SK-N-SH (cell line): ENCODE measurements at regions not wholly inside any gene's neighbourhood (a gene's known extent, or its start where the extent isn't known, plus 50 kb on each side); places are given as distances from the start of the nearest gene placed in this dataset.
A peak's percentile ranks its signal among the peaks of the same experiment; 100 is the strongest.

ENCODE experiments used
- CTCF ChIA-PET: fragments of 300-600, 350-600 bp; formaldehyde crosslinking; extraction: SDS; loops from one replicate; lab custom pipeline; 2021; lab: Yijun Ruan, JAX
- POLR2A ChIA-PET: fragments of 350-600 bp; sonication (Branson Sonifier 250); formaldehyde crosslinking; extraction: SDS; loops from one replicate; lab custom pipeline; 2020; ENCODE audit warnings: antibody characterized with exemption, inconsistent platforms; lab: Yijun Ruan, JAX
- DNase-seq: peaks from one replicate; pipeline ENCODE4 v3.0.0; 2012
- H2AFZ ChIP-seq: fragments of 200-600 bp; sonication (generic); 2 replicates; pipeline ENCODE4 v1.8.1; 2016; ENCODE audit warnings: antibody characterized with exemption, mild to moderate bottlenecking, low read depth
- H3F3A ChIP-seq: fragments of 200-600 bp; sonication (generic); replicated peaks from 2 replicates; pipeline ENCODE3; 2016; ENCODE audit warnings: antibody characterized with exemption, mild to moderate bottlenecking; ENCODE audit not compliant: insufficient read depth
- H3K27ac ChIP-seq, 2 experiments: fragments of 200-500 bp in 1 of 2; fragments of 200-600 bp in 1 of 2; sonication (Bioruptor generic) in 1 of 2; sonication (generic), shearing (Covaris generic) in 1 of 2; 2 replicates each; pipeline versions ENCODE4 v1.5.1 to v1.6.1; 2014 to 2016; ENCODE audit warnings: low read depth in 2 of 2, inconsistent platforms in 1 of 2, low read length in 1 of 2, mild to moderate bottlenecking in 1 of 2, mixed read lengths in 1 of 2
- H3K27me3 ChIP-seq: fragments of 200-600 bp; sonication (generic), shearing (Covaris generic); 2 replicates; pipeline ENCODE4 v1.6.1; 2016; ENCODE audit warnings: mixed run types; ENCODE audit not compliant: insufficient read depth
- H3K36me3 ChIP-seq, 2 experiments: fragments of 200-500 bp in 1 of 2; fragments of 200-600 bp in 1 of 2; sonication (Bioruptor generic) in 1 of 2; sonication (generic) in 1 of 2; replicated peaks in 1 of 2; 2 replicates each; pipeline versions ENCODE3 to v1.5.1; 2014 to 2016; ENCODE audit warnings: low read length in 1 of 2, mild to moderate bottlenecking in 1 of 2; ENCODE audit not compliant: insufficient read depth in 2 of 2, control insufficient read depth in 1 of 2
- H3K4me1 ChIP-seq, 2 experiments: fragments of 200-500 bp in 1 of 2; fragments of 200-600 bp in 1 of 2; sonication (Bioruptor generic) in 1 of 2; sonication (generic), shearing (Covaris generic) in 1 of 2; 2 replicates each; pipeline versions ENCODE4 v1.5.1 to v1.6.1; 2014 to 2016; ENCODE audit warnings: low read depth in 1 of 2, low read length in 1 of 2, mixed run types in 1 of 2; ENCODE audit not compliant: insufficient read depth in 2 of 2, control insufficient read depth in 1 of 2
- H3K4me2 ChIP-seq: fragments of 200-600 bp; sonication (generic), shearing (Covaris generic); 2 replicates; pipeline ENCODE4 v1.6.1; 2017; ENCODE audit warnings: mixed run types
- H3K4me3 ChIP-seq, 2 experiments: fragments of 200-500 bp in 1 of 2; fragments of 200-600 bp in 1 of 2; sonication (Bioruptor generic) in 1 of 2; sonication (generic), shearing (Covaris generic) in 1 of 2; 2 replicates each; pipeline versions ENCODE4 v1.5.1 to v1.8.1; 2014 to 2016; ENCODE audit warnings: low read depth in 2 of 2, inconsistent platforms in 1 of 2, low read length in 1 of 2, mild to moderate bottlenecking in 1 of 2, mixed read lengths in 1 of 2, moderate library complexity in 1 of 2
- H3K79me2 ChIP-seq: fragments of 200-600 bp; sonication (generic); 2 replicates; pipeline ENCODE4 v1.8.1; 2017; ENCODE audit warnings: mild to moderate bottlenecking; ENCODE audit not compliant: insufficient read depth
- H3K9ac ChIP-seq: fragments of 200-600 bp; sonication (generic); 2 replicates; pipeline ENCODE4 v1.6.1; 2017; ENCODE audit warnings: mixed run types
- H3K9me2 ChIP-seq: fragments of 200-600 bp; sonication (generic); 2 replicates; pipeline ENCODE4 v1.6.1; 2017; ENCODE audit warnings: mixed run types
- H3K9me3 ChIP-seq: fragments of 200-600 bp; sonication (generic); 2 replicates; pipeline ENCODE4 v1.6.1; 2017; ENCODE audit warnings: mixed run types, mild to moderate bottlenecking, moderate library complexity
- H4K20me1 ChIP-seq: fragments of 200-600 bp; sonication (generic); 2 replicates; pipeline ENCODE4 v1.6.1; 2017; ENCODE audit warnings: mild to moderate bottlenecking, mixed run types; ENCODE audit not compliant: insufficient read depth
- CHD2 ChIP-seq: fragments of 150-350 bp; IDR thresholded peaks from 2 replicates; pipeline ENCODE4 v1.6.1; 2018; ENCODE audit warnings: low read length; ENCODE audit not compliant: partially characterized antibody
- ELF1 ChIP-seq: IDR thresholded peaks from 2 replicates; pipeline ENCODE4 v1.4.0; 2012
- EP300 ChIP-seq, 2 experiments: IDR thresholded peaks; 2 replicates each; pipeline versions ENCODE4 v1.4.0 to v1.6.1; 2012; ENCODE audit warnings: borderline replicate concordance in 1 of 2, low read depth in 1 of 2, low read length in 1 of 2
- EZH2phosphoT487 ChIP-seq: fragments of 200-600 bp; sonication (generic); IDR thresholded peaks from 2 replicates; pipeline ENCODE4 v1.6.1; 2017; ENCODE audit warnings: low read depth, mixed run types, mild to moderate bottlenecking, antibody characterized with exemption, moderate library complexity, borderline replicate concordance
- FOXJ3 ChIP-seq: sonication (generic); formaldehyde crosslinking; IDR thresholded peaks from 2 replicates; pipeline ENCODE4 v1.5.1; 2020; ENCODE audit warnings: mild to moderate bottlenecking, missing genetic modification reagents
- GABPA ChIP-seq: IDR thresholded peaks from 2 replicates; pipeline ENCODE4 v1.4.0; 2012; ENCODE audit warnings: low read depth, mild to moderate bottlenecking
- GATA2 ChIP-seq: sonication (generic); formaldehyde crosslinking; IDR thresholded peaks from 2 replicates; pipeline ENCODE4 v1.5.0; 2020; ENCODE audit warnings: mild to moderate bottlenecking, missing genetic modification reagents
- JUND ChIP-seq: IDR thresholded peaks from 2 replicates; pipeline ENCODE4 v1.4.0; 2012
- MEF2A ChIP-seq: IDR thresholded peaks from 2 replicates; pipeline ENCODE4 v1.4.0; 2012; ENCODE audit warnings: low read depth, borderline replicate concordance
- MXI1 ChIP-seq: IDR thresholded peaks from 2 replicates; pipeline ENCODE4 v1.6.1; 2012; ENCODE audit warnings: mild to moderate bottlenecking, low read depth, low read length, improper control_type of control experiment
- NFIC ChIP-seq: IDR thresholded peaks from 2 replicates; pipeline ENCODE4 v1.4.0; 2012; ENCODE audit warnings: borderline replicate concordance
- NRF1 ChIP-seq: IDR thresholded peaks from 2 replicates; pipeline ENCODE4 v1.6.1; 2012; ENCODE audit warnings: low read depth, mild to moderate bottlenecking, low read length
- POLR2AphosphoS5 ChIP-seq: IDR thresholded peaks from 2 replicates; pipeline ENCODE4 v1.6.1; 2012; ENCODE audit warnings: low read depth, low read length
- RAD21 ChIP-seq: IDR thresholded peaks from 2 replicates; pipeline ENCODE4 v1.6.1; 2012; ENCODE audit warnings: mild to moderate bottlenecking, low read length
- RCOR1 ChIP-seq: fragments of 150-350 bp; IDR thresholded peaks from 2 replicates; pipeline ENCODE4 v1.6.1; 2017; ENCODE audit warnings: antibody characterized with exemption, low read length
- RXRA ChIP-seq: IDR thresholded peaks from 2 replicates; pipeline ENCODE4 v1.4.0; 2012; ENCODE audit warnings: low read depth, mild to moderate bottlenecking, borderline replicate concordance
- SMC3 ChIP-seq: IDR thresholded peaks from 2 replicates; pipeline ENCODE4 v1.6.1; 2012; ENCODE audit warnings: low read depth, low read length, improper control_type of control experiment
- YY1 ChIP-seq: IDR thresholded peaks from 2 replicates; pipeline ENCODE4 v1.4.0; 2012; ENCODE audit warnings: low read depth, mild to moderate bottlenecking
- WGBS: methylation state at CpG from one replicate; pipeline ENCODE4 v1.1.6; 2017; ENCODE audit warnings: low lambda C conversion rate; 5-methylcytosine and 5-hydroxymethylcytosine counted together
- TF ChIP-seq, protein P1 (sequence below): fragments of 200-600 bp; sonication (generic); IDR thresholded peaks from 2 replicates; pipeline ENCODE4 v1.6.1; 2017; ENCODE audit warnings: antibody characterized with exemption, mild to moderate bottlenecking, moderate library complexity
- TF ChIP-seq, protein P2 (sequence below): fragments of 150-350 bp; IDR thresholded peaks from 2 replicates; pipeline ENCODE4 v1.6.1; 2017; ENCODE audit warnings: antibody characterized with exemption, low read length, low read depth, borderline replicate concordance
- TF ChIP-seq, protein P3 (sequence below): IDR thresholded peaks from 2 replicates; pipeline ENCODE4; 2012

DNA sequence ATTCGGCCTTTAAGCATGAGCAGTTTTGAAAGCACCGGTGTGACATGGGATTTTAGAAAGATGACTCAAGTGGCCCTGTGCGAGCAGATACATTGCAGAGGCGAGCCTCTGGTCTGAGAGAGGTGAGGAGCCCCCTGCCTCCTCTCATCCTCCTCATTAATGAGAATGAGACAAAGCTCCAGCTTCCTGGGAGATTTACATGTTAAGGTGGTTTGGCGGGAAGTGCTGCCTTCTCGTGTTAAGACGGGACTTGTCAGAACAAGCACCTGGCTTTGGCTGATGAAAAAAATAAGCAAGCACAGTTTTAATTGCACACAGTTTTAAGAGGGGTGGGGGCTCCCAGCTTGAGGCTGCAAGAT, 68.1 kb downstream of the ACTL7B start:
- Histone ChIP-seq H3K4me3 (no peak overlapping the region), H3K4me2 (peak overlapping the region; percentile 31; the same call in 1 of the 2 replicates), H3K79me2 (no peaks in the 10 kb centered on the region), H3K27ac (no peak overlapping the region), H3K27me3 (peaks cover 12% of the 10 kb centered on the region), H3K4me1 (peaks cover 0 to 3% of the 10 kb centered on the region in 2 experiments; a peak in 1 of 4 replicates), H2AFZ (no peak overlapping the region), H3F3A (no peaks in the 10 kb centered on the region), H4K20me1 (no peaks in the 10 kb centered on the region), H3K9me2 (no peaks in the 10 kb centered on the region), H3K36me3 (no peaks in the 10 kb centered on the region), H3K9me3 (no peaks in the 10 kb centered on the region), H3K9ac (no peak overlapping the region)
- TF ChIP-seq RAD21, result no peak
- TF ChIP-seq, protein P1, sequence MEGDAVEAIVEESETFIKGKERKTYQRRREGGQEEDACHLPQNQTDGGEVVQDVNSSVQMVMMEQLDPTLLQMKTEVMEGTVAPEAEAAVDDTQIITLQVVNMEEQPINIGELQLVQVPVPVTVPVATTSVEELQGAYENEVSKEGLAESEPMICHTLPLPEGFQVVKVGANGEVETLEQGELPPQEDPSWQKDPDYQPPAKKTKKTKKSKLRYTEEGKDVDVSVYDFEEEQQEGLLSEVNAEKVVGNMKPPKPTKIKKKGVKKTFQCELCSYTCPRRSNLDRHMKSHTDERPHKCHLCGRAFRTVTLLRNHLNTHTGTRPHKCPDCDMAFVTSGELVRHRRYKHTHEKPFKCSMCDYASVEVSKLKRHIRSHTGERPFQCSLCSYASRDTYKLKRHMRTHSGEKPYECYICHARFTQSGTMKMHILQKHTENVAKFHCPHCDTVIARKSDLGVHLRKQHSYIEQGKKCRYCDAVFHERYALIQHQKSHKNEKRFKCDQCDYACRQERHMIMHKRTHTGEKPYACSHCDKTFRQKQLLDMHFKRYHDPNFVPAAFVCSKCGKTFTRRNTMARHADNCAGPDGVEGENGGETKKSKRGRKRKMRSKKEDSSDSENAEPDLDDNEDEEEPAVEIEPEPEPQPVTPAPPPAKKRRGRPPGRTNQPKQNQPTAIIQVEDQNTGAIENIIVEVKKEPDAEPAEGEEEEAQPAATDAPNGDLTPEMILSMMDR, result no peak
- ChIA-PET POLR2A (no interaction called here), CTCF (no interaction called here)
- 24% methylated on average over 5 of the region's 7 CpGs for WGBS
- no peak for DNase-seq

DNA sequence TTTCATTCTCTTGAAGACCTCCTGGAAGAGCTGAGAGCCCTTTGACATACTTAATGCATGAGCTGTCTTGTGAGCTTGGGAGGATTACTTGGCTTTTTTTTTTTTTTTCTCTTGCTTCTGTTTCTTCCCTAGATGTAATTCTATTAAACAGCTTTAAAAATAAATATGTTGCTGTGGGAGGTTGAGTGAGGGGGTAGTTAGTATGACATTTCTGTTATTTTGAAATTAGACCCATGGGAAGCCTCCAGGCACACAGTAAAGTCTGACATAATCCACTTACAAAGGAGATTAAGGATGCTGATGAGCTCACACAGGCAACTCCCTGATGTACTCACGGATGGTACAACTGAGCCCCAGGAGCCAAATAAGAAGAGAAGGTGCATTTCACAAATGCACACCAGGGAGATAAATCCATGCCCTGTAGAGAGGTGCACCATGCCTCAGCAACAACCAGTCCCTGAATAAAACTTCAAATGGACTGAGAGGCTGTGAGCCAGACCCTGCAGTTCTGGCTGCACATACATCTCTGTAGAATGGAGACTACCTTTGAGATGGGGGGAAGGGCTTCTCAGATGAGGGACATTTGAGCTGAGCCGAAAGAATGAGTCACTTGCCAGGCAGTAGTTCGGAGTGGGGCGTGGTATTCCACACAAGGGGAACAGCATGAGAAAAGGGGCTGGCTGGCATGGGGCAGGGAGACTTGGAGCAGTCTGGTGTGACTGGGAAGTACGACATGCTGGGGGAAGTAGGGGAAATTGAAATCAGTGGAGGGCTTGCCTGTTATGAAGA, 68.7 kb downstream of the ACTL7B start:
- TF ChIP-seq JUND (0 out of 2 replicates have a peak, but pooled peaks have one; percentile 7), MEF2A (no peak)
- H3K4me1 ChIP-seq, result peaks cover 0 to 3% of the 10 kb centered on the region in 2 experiments; a peak in 1 of 4 replicates
- DNase-seq, result no peak
- no peak overlapping the region for H3K27ac ChIP-seq
- ChIA-PET CTCF (no interaction called here), POLR2A (no interaction called here)
- peak overlapping the region; percentile 31; the same call in 1 of the 2 replicates for H3K4me2 ChIP-seq
- no peak overlapping the region for H2AFZ ChIP-seq
- H3F3A ChIP-seq, result no peaks in the 10 kb centered on the region
- no peaks in the 10 kb centered on the region for H3K36me3 ChIP-seq
- no peaks in the 10 kb centered on the region for H3K79me2 ChIP-seq
- no peaks in the 10 kb centered on the region for H4K20me1 ChIP-seq
- H3K4me3 ChIP-seq, result no peak overlapping the region
- no peak overlapping the region for H3K9ac ChIP-seq
- H3K27me3 ChIP-seq, result peaks cover 11% of the 10 kb centered on the region
- no peaks in the 10 kb centered on the region for H3K9me2 ChIP-seq
- WGBS, result 7% methylated on average over 5 of the region's 5 CpGs
- H3K9me3 ChIP-seq, result no peaks in the 10 kb centered on the region

DNA sequence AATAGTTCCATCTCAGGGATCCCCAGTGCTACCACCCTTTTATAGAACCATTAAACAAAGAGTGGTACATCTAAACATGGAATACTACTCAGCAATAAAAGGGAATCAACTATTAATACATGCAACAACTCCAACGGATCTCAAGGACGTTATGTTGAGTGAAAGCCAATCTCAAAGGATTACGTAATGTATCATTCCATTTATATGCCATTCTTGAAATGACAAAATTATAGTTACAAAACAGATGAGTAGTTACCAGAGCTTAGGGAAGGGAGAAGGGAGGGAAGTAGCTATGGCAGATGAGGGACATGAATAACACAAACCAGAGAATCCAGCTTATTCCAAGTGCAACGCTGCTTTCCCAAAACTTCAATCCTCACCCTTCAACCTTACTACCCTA, 69.5 kb downstream of the ACTL7B start:
- WGBS, result 16% methylated on average over 4 of the region's 4 CpGs

More for the DNA sequence above, 69.5 kb downstream of the ACTL7B start:
- no peaks in the 10 kb centered on the region for H3K9me2 ChIP-seq
- ChIA-PET POLR2A (no interaction called here), CTCF (interaction anchor here (1.7 kb wide), 1 partner anchor 24 kb away, joined by 5 read pairs; no protein-coding TSS in a partner anchor)
- no peaks in the 10 kb centered on the region for H3K79me2 ChIP-seq
- H3K4me2 ChIP-seq, result no peak overlapping the region
- no peak overlapping the region for H3K4me3 ChIP-seq
- H3F3A ChIP-seq, result no peaks in the 10 kb centered on the region
- no peaks in the 10 kb centered on the region for H4K20me1 ChIP-seq
- no peak overlapping the region for H3K27ac ChIP-seq
- TF ChIP-seq, protein P2, sequence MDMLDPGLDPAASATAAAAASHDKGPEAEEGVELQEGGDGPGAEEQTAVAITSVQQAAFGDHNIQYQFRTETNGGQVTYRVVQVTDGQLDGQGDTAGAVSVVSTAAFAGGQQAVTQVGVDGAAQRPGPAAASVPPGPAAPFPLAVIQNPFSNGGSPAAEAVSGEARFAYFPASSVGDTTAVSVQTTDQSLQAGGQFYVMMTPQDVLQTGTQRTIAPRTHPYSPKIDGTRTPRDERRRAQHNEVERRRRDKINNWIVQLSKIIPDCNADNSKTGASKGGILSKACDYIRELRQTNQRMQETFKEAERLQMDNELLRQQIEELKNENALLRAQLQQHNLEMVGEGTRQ, result no peak
- TF ChIP-seq RCOR1, result no peak
- TF ChIP-seq RXRA, result no peak
- no peak for TF ChIP-seq SMC3
- TF ChIP-seq MXI1, result no peak
- TF ChIP-seq, protein P3, sequence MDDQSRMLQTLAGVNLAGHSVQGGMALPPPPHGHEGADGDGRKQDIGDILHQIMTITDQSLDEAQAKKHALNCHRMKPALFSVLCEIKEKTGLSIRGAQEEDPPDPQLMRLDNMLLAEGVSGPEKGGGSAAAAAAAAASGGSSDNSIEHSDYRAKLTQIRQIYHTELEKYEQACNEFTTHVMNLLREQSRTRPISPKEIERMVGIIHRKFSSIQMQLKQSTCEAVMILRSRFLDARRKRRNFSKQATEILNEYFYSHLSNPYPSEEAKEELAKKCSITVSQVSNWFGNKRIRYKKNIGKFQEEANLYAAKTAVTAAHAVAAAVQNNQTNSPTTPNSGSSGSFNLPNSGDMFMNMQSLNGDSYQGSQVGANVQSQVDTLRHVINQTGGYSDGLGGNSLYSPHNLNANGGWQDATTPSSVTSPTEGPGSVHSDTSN, result no peak
- no peak for TF ChIP-seq GABPA
- no peak for TF ChIP-seq EP300 (IDR thresholded peaks at IDR 0.05; ENCODE audit: borderline replicate concordance in 1 of 2, low read depth in 1 of 2, low read length in 1 of 2)
- no peak for TF ChIP-seq FOXJ3 (CRISPR knock-in tag)
- no peak for TF ChIP-seq NRF1
- TF ChIP-seq CHD2, result no peak
- TF ChIP-seq NFIC, result no peak
- TF ChIP-seq EZH2phosphoT487, result no peak
- TF ChIP-seq ELF1, result no peak
- TF ChIP-seq YY1, result no peak
- TF ChIP-seq POLR2AphosphoS5, result no peak
- no peak for TF ChIP-seq GATA2 (CRISPR knock-in tag)
- no peak overlapping the region for H2AFZ ChIP-seq
- peaks cover 0 to 3% of the 10 kb centered on the region in 2 experiments; a peak in 1 of 4 replicates for H3K4me1 ChIP-seq
- H3K36me3 ChIP-seq, result no peaks in the 10 kb centered on the region
- no peaks in the 10 kb centered on the region for H3K9me3 ChIP-seq
- DNase-seq, result no peak
- H3K9ac ChIP-seq, result no peak overlapping the region
- peaks cover 19% of the 10 kb centered on the region for H3K27me3 ChIP-seq
